GM21528 (cell line): ENCODE measurements at regions not wholly inside any gene's neighbourhood (a gene's known extent, or its start where the extent isn't known, plus 50 kb on each side); places are given as distances from the start of the nearest gene placed in this dataset.
A peak's percentile ranks its signal among the peaks of the same experiment; 100 is the strongest.

Experiments
- ATAC-seq: cut with Tn5 transposase; IDR thresholded peaks from one replicate; pipeline ENCODE4 v1.9.1; 2021; ENCODE audit warnings: mild to moderate bottlenecking, moderate library complexity; ENCODE audit not compliant: unreplicated experiment, low FRiP score

- ATAC-seq: no peak
Observed at GRCh38 chr5:44868541-44868940, 59.8 kb downstream of the MRPS30 start.

GRCh38 chr5:44869928-44870327 lies 61.2 kb downstream of the MRPS30 start:
- ATAC-seq: no peak

- ATAC-seq: no peak
Observed at GRCh38 chr5:44870430-44870829, 61.7 kb downstream of the MRPS30 start.

- ATAC-seq: no peak
Observed at GRCh38 chr5:44871401-44871800, 62.7 kb downstream of the MRPS30 start.

GRCh38 chr5:44875661-44876605 lies 67.2 kb downstream of the MRPS30 start:
- ATAC-seq: peak; percentile 99

GRCh38 chr5:44881266-44881665 lies 72.5 kb downstream of the MRPS30 start:
- no peak for ATAC-seq

- no peak for ATAC-seq
Observed at GRCh38 chr5:44884036-44884435, 75.3 kb downstream of the MRPS30 start.

- peak; percentile 86 for ATAC-seq
Observed at GRCh38 chr5:44885903-44886302, 77.2 kb downstream of the MRPS30 start.

GRCh38 chr5:44887722-44888121 lies 79.0 kb downstream of the MRPS30 start:
- ATAC-seq: peak; percentile 46

- ATAC-seq: no peak
Observed at GRCh38 chr5:44888435-44888834, 79.7 kb downstream of the MRPS30 start.

GRCh38 chr5:44891116-44891515 lies 82.4 kb downstream of the MRPS30 start:
- ATAC-seq: no peak

- ATAC-seq: no peak
Observed at GRCh38 chr5:44900273-44900954, 91.7 kb downstream of the MRPS30 start.

GRCh38 chr5:44907396-44907795 lies 98.6 kb downstream of the MRPS30 start:
- ATAC-seq: no peak

- ATAC-seq: no peak
Observed at GRCh38 chr5:44909004-44909403, 100.3 kb downstream of the MRPS30 start.

- no peak for ATAC-seq
Observed at GRCh38 chr5:44911501-44911900, 102.8 kb downstream of the MRPS30 start.

GRCh38 chr5:44914221-44914620 lies 105.5 kb downstream of the MRPS30 start:
- no peak for ATAC-seq

GRCh38 chr5:44919560-44919959 lies 110.8 kb downstream of the MRPS30 start:
- no peak for ATAC-seq

- ATAC-seq: no peak
Observed at GRCh38 chr5:44927115-44927733, 118.5 kb downstream of the MRPS30 start.

GRCh38 chr5:44932922-44933585 lies 124.3 kb downstream of the MRPS30 start:
- ATAC-seq: peak; percentile 98

- ATAC-seq: peak; percentile 22
Observed at GRCh38 chr5:44933686-44934085, 124.9 kb downstream of the MRPS30 start.

- no peak for ATAC-seq
Observed at GRCh38 chr5:44935262-44935661, 126.5 kb downstream of the MRPS30 start.
